Activated CD8-positive, alpha-beta T cell treated with anti-CD3 and anti-CD28 coated beads for 36 hours (primary cell): ENCODE measurements at regions not wholly inside any gene's neighbourhood (a gene's known extent, or its start where the extent isn't known, plus 50 kb on each side); places are given as distances from the start of the nearest gene placed in this dataset.
"Not testable (repeated sequence)": the region's sequence is repeated elsewhere in the genome, so short reads cannot be mapped to it uniquely, and the experiment has no call there.

Experiments
- ATAC-seq: fragments of 200-7000 bp; cut with Tn5 transposase; one replicate; pipeline ENCODE4 v1.10.0; 2021; ENCODE audit warnings: mild to moderate bottlenecking, moderate library complexity
- CTCF ChIA-PET: fragments of 350-600 bp; sonication (Branson Sonifier 250); formaldehyde crosslinking; loops from one replicate; lab custom pipeline; 2021; ENCODE audit warnings: antibody characterized with exemption; lab: Charles Lee
- POLR2A ChIA-PET: fragments of 350-600 bp; sonication (Branson Sonifier 250); formaldehyde crosslinking; loops from one replicate; lab custom pipeline; 2021; ENCODE audit warnings: antibody characterized with exemption; lab: Charles Lee
- DNase-seq: peaks from one replicate; pipeline ENCODE4 v3.0.0-alpha.2; 2020
- H3K27ac Mint-ChIP-seq: one replicate; pipeline ENCODE4 v1.8.0; 2021; ENCODE audit warnings: mild to moderate bottlenecking, mixed read lengths
- H3K27me3 Mint-ChIP-seq: one replicate; pipeline ENCODE4 v1.8.0; 2021; ENCODE audit warnings: mixed read lengths
- H3K36me3 Mint-ChIP-seq: one replicate; pipeline ENCODE4 v1.8.0; 2021; ENCODE audit warnings: low read depth, mixed read lengths
- H3K4me1 Mint-ChIP-seq: one replicate; pipeline ENCODE4 v1.8.0; 2021; ENCODE audit warnings: low read depth, mixed read lengths
- H3K4me3 Mint-ChIP-seq: one replicate; pipeline ENCODE4 v1.8.0; 2021; ENCODE audit warnings: mild to moderate bottlenecking, moderate library complexity, mixed read lengths
- H3K9me3 Mint-ChIP-seq: one replicate; pipeline ENCODE4 v1.8.0; 2021; ENCODE audit warnings: mixed read lengths
- CTCF ChIP-seq: fragments of 200-600 bp; IDR thresholded peaks from one replicate; pipeline ENCODE4 v1.8.0; 2022; ENCODE audit warnings: antibody characterized with exemption, mild to moderate bottlenecking
- intact Hi-C: fragments of 100-400 bp; cut with micrococcal nuclease; formaldehyde crosslinking; loops from one replicate; pipeline ENCODE4 v1.10.0; 2022

GRCh38 chr13:24995225-24995804 lies 100.6 kb upstream of the PABPC3 start:
- peaks cover 3% of the 10 kb centered on the region for H3K4me1 Mint-ChIP-seq
- intact Hi-C loops = no loop called here
- CTCF ChIA-PET = interaction anchor here (0.6 to 2.3 kb wide), 33 partner anchors 9 to 1038 kb away, joined by 3 to 13 read pairs (median 4); no protein-coding TSS in a partner anchor
- no peak overlapping the region for H3K4me3 Mint-ChIP-seq
- no peaks in the 10 kb centered on the region for H3K9me3 Mint-ChIP-seq
- TF ChIP-seq CTCF = peak; percentile 83
- no peaks in the 10 kb centered on the region for H3K36me3 Mint-ChIP-seq
- peaks cover 21% of the 10 kb centered on the region for H3K27me3 Mint-ChIP-seq
- ATAC-seq (peak; percentile 83), DNase-seq (peak; percentile 76)
- H3K27ac Mint-ChIP-seq = no peak overlapping the region
- POLR2A ChIA-PET = no interaction called here

GRCh38 chr13:24997367-24997967 lies 98.5 kb upstream of the PABPC3 start:
- peaks cover 3% of the 10 kb centered on the region for H3K4me1 Mint-ChIP-seq
- intact Hi-C loops = no loop called here
- ChIA-PET CTCF (interaction anchor here (1.0 kb wide), 1 partner anchor 9 kb away, joined by 3 read pairs; no protein-coding TSS in a partner anchor), POLR2A (no interaction called here)
- H3K9me3 Mint-ChIP-seq = no peaks in the 10 kb centered on the region
- H3K27me3 Mint-ChIP-seq = peaks cover 22% of the 10 kb centered on the region
- H3K4me3 Mint-ChIP-seq = no peak overlapping the region
- no peak overlapping the region for H3K27ac Mint-ChIP-seq
- H3K36me3 Mint-ChIP-seq = no peaks in the 10 kb centered on the region
- DNase-seq = peak; percentile 28
- no peak for ATAC-seq
- TF ChIP-seq CTCF = peak; percentile 82

- intact Hi-C loops = no loop called here
- ATAC-seq (no peak), DNase-seq (no peak)
- Mint-ChIP-seq H3K27ac (no peak overlapping the region), H3K4me3 (no peak overlapping the region), H3K9me3 (no peaks in the 10 kb centered on the region), H3K4me1 (peaks cover 3% of the 10 kb centered on the region), H3K27me3 (peaks cover 24% of the 10 kb centered on the region), H3K36me3 (no peaks in the 10 kb centered on the region)
- no peak for TF ChIP-seq CTCF
- ChIA-PET POLR2A (no interaction called here), CTCF (interaction anchor here (1.0 kb wide), 1 partner anchor 8 kb away, joined by 3 read pairs; no protein-coding TSS in a partner anchor)
These were observed 97.5 kb upstream of the PABPC3 start for GRCh38 chr13:24998433-24998832.

GRCh38 chr13:25001476-25002206 lies 94.3 kb upstream of the PABPC3 start:
- Mint-ChIP-seq H3K27ac (no peak overlapping the region), H3K4me3 (no peak overlapping the region), H3K9me3 (no peaks in the 10 kb centered on the region), H3K27me3 (peaks cover 26% of the 10 kb centered on the region), H3K4me1 (peaks cover 3% of the 10 kb centered on the region), H3K36me3 (no peaks in the 10 kb centered on the region)
- TF ChIP-seq CTCF = no peak
- intact Hi-C loops = no loop called here
- POLR2A ChIA-PET = no interaction called here
- ATAC-seq (no peak), DNase-seq (no peak)
- CTCF ChIA-PET = no interaction called here

GRCh38 chr13:25002311-25002710 lies 93.6 kb upstream of the PABPC3 start:
- H3K27ac Mint-ChIP-seq, H3K4me3 Mint-ChIP-seq, H3K36me3 Mint-ChIP-seq, H3K4me1 Mint-ChIP-seq, intact Hi-C loops, POLR2A ChIA-PET, H3K9me3 Mint-ChIP-seq, DNase-seq, ATAC-seq: not testable (repeated sequence)
- peaks cover 28% of the 10 kb centered on the region for H3K27me3 Mint-ChIP-seq
- CTCF ChIA-PET = interaction anchor here (1.0 kb wide), 1 partner anchor 35 kb away, joined by 3 read pairs; no protein-coding TSS in a partner anchor

- CTCF ChIA-PET = interaction anchor here (0.7 to 1.3 kb wide), 6 partner anchors 9 to 369 kb away, joined by 3 to 4 read pairs (median 4); no protein-coding TSS in a partner anchor
- DNase-seq, POLR2A ChIA-PET, H3K4me3 Mint-ChIP-seq, H3K36me3 Mint-ChIP-seq, H3K9me3 Mint-ChIP-seq, H3K27ac Mint-ChIP-seq, H3K4me1 Mint-ChIP-seq, ATAC-seq: not testable (repeated sequence)
- peaks cover 28% of the 10 kb centered on the region for H3K27me3 Mint-ChIP-seq
- intact Hi-C loops = loop anchor here (2.0 kb wide), 1 partner anchor 32 kb away; no protein-coding TSS in a partner anchor
These were observed 91.4 kb upstream of the PABPC3 start for GRCh38 chr13:25004489-25004888.
